ENCODE measurements at regions not wholly inside any gene's neighbourhood (a gene's known extent, or its start where the extent isn't known, plus 50 kb on each side); places are given as distances from the start of the nearest gene placed in this dataset.

DNA sequence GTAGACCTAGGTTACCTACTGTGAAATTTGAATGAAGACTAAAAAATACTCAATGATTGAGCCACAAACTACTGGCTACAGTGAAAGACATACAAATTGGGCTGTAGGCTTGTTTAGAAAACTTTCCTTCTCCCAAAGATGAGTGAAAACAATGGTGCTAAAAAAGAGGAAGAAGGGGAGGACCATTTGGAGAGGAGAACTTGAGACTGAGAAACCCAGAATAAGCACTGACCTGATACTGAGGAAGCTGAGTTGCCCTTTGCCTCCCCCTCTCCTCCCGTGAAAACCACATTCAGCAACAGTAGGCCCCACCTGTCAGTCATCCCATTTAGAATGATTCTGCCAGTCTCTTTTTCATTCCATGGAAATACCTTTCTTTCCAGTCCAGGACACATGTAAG lies 484.0 kb upstream of the TGFBR2 start:
- DNase-seq = no peak

DNA sequence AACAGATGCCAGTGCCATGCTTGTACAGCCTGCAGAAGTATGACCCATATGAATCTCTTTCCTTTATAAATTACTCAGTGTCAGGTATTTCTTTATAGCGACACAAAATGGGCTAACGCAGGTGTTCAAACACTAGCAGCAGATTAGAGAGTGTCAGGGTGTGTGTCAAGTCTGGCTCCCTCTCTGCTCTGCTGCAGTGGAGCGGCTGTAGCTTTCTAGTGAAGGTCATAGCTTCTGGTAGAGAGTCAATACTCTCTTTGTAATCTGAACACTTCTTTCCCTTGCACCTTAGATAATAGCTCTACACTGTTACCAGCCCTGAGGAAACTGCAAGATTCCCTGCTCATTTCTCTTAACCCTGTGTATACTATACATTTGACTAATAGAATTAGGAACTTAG lies 483.2 kb upstream of the TGFBR2 start:
- no peak for DNase-seq

DNA sequence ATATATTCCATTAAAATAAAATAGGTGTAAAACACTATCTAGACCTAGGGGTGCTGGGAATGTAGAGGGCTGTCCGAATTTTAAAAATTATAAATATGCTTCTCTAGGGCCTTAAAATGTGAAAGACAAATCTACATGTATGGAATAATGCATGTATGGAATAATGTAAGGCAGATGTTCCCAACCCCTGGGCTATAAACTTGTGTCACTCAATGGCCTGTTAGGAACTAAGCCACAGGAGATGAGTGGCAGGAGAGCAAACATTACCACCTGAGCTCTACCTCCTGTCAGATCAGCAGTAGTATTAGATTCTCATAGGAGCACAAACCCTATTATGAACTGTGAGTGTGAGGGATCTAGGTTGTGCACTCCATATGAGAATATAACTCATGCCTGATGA lies 482.6 kb upstream of the TGFBR2 start:
- no peak for DNase-seq

DNA sequence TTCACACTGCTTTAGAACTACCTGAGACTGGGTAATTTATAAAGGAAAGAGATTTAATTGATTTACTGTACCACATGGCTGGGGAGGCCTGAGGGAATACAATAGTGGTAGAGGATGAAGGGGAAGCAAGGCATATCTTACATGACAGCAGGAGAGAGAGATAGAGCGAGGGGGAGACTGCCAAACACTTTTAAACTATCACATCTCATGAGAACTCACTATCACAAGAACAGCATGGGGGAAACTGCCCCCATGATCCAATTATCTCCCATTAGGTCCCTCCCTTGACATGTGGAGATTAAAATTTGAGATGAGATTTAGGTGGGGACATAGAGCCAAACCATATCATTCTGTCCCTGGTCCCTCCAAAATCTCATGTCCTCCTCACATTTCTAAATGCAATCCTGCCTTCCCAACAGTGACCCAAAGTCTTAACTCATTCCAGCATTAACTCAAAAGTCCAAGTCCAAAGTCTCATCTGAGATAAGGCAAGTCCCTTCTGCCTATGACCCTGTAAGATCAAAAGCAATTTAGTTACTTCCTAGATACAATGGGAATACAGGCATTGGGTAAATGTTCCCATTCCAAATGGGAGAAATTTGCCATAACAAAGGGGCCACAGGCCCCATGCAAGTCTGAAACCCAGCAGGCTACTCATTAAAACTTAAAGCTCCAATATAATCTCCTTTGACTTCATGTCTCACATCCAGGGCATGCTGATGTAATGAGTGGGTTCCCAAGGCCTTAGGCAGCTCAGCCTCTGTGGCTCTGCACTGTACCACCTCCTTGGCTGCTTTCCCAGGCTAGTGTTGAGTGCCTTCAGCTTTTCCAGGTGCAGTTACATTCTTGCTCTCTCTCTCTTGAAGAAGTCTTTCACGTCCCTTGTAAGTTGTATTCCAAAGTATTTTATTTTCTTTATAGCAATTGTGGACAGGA lies 481.7 kb upstream of the TGFBR2 start:
- DNase-seq = no peak

DNA sequence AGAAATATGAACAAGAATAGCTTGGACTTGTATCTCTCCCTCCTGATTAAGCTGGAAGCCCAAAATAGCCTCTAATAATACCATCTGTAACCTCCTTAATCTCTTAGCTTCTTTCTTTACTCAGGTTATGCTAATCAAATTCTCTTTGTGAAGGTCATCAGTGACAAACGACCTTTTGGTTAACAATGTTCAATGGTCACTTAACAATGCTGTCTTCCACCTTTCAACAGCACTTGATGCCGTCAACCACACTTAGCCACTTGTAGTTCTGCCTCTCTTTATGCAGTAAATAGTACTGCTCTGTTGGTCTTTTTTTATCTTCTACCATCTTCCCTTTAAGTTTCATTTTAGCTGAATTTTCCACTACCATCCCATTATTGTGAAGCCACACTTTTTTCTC lies 476.6 kb upstream of the TGFBR2 start:
- no peak for DNase-seq

DNA sequence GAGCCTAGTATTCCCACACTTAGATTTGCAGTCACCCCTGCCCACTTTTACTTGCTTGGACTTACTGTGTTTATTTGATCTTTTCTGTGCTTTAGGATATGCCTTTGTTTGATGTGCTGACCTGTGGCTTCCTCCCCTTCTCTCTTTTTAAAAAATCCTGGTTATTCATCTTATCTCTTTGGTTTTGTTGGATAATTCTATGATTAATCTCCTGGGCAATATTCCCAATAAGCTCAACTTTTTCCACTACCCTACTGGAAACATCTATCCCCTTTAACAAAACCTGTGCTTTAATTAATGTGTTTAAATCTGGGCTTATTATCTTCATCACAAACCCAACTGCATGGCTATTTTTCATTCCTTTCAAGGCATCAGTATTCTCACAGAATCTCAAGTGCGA lies 476.0 kb upstream of the TGFBR2 start:
- no peak for DNase-seq

DNA sequence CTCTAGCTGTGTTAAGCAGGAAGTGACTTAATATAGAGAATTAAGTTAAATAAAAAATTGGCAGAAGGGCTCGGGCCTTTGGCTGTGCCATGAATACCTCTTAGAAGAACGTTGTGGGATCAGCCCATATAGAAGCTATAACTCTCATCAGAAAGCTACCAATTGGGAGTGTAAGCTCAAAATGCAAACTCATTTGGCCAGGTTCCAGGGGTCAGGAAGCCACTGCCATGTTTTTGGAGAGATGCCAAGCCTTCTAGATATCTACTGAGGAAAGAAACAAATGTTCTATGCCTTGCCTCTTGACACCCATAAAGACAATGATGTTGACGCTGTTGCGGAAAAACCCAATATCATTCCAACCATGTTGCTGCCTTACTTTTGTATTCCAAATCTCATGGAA lies 475.2 kb upstream of the TGFBR2 start:
- DNase-seq = no peak

DNA sequence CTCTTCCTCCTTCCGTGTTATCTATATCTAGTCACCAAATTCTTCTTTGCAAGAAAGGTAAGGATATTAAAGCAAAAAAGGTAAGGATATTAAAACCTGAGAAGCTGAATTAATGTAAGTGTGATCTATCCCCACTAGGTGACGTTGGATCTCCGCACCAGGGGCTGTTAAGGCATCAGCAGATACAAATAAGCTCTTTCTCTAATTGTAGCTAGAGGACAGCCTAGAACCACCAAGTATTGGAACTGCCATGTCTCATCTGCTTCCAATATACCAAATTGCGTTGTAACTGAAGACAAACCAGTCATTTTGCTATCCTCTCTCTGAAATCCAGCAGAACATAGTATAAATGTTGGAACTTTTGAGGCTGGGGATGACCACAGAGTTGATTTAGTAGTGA lies 471.2 kb upstream of the TGFBR2 start:
- DNase-seq = no peak

DNA sequence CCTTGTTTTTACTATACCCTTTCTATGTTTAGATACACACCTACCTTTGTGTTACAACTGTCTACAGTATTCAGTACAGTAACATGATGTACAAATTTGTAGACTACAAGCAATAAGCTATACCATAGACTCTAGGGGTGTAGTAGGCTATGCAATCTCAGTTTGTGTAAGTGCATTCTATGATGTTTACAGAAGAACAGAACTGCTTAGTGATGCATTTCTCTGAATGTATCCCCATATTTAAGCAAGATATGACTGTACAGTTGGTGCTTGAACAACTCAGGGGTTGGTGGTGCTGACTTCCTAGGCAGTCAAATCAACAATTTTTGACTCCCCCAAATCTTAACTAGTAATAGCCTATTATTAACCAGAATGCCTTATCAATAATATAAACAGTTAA lies 467.1 kb upstream of the TGFBR2 start:
- DNase-seq = no peak

DNA sequence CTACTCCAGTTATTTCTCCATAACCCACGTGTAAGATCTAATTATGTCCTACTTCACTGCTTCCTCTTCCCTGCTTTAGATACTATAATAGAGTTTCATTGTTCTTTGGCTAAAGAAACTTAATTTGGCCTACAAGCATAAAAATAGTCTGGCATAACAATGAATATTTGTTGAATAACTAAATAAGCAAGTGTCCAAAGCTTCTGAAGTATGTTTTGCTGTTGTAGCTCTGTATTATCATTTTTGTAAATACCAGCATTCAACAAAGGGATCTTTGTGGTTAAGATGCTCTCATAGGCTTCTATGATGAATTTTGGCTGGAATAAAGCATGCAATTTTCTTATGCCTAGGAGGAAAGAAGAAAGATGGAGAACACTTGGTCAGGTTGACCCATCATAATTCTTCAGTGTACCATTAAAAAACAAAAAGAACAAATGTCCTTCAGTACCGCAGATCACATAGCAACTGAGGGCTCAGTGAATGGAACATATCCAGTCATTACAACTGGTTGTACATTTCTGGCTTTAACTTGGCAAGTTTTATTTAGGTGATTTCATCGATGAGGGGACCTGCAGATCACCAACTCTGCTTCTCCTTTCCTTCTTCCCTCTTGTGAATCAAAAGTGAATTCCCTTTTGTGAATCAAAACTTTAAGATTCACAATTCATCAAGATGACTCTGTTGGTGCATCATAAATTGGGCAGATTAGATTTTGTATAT lies 465.9 kb upstream of the TGFBR2 start:
- DNase-seq = no peak

DNA sequence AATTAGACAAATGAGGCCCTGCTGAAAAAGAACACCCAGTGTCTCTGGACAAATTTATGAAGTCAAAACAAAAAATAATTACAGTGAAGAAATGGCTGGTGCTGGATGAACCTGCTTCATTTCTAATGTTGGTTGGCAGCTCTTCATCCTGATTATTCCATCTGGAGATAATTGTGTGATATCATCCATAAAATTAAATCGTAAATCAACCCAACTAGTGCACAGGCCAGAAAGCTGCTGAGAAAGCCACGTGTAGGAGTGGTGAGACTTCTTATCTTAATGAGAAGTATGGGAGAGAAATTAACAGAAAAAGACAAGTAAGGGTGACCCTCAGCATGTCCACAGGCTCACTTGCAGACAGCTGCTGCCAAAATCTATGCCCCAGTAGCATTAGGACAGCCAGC lies 465.2 kb upstream of the TGFBR2 start:
- DNase-seq = no peak

DNA sequence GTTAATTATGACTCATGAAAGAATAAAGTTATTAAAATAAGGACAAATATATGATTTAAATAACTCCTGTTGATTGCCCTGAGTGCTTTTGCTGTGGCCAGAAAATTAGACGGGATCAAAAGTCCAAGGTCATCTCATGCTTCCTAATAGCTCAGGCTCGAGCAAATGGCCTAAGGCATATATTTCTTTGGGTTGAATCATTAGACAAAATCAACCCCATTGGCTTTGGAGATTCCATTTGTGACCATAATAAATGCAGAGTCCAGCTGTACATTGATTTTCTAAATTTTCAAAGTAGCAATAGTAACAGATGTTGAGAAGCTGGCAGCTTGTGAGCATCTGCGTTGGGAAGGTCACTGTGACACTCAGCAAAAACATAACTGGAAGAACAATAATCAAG lies 464.5 kb upstream of the TGFBR2 start:
- DNase-seq = no peak

DNA sequence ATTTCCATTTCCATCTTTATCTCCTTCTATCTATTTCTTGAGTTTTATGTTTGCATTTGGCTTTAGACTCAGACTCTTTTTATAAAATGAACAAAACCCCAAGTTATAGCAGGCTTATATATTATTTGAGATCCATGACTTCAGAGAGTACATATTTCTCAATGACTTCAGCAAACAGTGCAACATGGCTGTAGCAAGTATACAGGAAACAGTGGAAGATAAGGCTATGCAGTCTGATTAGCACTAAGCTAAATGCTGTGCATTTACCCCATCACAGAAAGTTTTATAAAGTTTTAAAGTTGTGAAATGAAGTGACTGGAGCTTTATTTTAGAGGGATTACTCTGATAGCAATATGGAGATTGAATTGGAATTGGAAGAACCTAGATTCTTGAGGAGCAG lies 463.5 kb upstream of the TGFBR2 start:
- no peak for DNase-seq

DNA sequence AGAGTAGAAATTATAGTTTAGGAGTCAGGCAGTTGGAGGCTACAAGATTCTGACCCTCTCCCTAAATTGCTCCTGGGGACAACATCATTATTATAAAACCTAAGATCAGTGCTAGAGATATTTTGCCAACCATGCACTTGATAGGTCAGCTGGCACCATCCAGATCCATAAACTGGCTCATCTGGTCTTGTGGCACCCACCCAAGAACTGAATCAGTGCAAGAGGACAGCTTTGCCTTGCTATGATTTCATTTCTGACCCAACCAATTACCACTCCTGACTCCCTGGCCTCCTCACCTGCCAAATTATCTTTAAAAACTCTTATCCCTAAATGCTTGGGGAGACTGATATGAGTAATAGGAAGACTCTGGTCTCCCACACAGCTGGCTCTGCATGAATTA lies 461.1 kb upstream of the TGFBR2 start:
- no peak for DNase-seq

DNA sequence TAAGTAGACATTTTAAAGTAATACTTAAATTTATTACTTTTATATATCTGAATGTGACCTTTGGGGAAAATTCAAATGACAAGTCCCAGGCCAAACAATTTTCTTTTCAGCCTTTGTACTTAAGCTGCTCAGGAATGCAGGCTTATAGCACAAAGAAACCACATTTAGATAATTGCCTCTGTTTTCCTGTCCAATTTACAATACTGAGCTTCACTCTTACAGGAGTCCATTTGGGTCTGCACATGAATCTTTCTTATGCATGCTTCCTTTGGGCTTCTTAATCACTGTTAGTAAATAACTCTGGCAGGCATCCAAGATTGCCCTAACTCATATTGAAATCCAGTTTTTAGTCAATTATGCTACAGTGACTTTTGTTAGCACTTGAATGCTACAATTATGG lies 459.4 kb upstream of the TGFBR2 start:
- DNase-seq = no peak

DNA sequence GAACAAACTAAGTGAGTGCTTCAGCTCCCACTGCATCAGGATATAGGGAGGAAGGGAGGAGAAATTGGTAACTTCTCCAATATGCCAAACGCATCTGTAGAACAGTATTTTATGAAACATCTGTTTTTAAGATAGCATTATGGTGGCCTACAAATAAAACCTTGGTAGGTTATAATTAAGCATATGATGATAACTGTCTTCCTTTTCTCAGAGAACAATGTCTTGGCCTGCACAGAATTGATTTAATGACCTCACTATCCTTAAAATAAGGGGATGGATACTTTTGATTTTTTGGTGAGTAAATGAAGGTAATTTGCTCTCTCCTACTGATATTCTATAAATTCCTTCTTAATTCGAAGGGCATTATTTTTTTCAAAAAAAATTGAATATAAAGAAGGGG lies 451.5 kb upstream of the TGFBR2 start:
- no peak for DNase-seq

DNA sequence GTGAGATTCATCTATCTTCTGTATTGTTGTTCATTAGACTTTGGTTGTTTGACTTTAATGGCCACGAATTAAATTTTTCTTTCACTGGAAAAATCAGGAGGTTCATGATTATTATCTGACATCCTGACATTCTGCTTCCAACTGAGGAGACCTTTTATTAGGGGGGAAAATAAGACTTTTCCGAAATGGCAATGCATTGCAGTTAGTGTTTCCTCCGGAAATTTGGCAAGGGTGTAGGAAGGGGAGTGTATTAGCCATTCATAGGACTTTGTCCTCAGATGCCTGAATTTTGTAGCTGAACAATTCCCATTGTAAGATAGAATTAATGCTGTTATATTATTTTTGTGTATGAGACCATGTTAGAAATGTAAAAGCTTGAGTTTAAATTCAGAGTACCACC lies 450.6 kb upstream of the TGFBR2 start:
- DNase-seq = no peak

DNA sequence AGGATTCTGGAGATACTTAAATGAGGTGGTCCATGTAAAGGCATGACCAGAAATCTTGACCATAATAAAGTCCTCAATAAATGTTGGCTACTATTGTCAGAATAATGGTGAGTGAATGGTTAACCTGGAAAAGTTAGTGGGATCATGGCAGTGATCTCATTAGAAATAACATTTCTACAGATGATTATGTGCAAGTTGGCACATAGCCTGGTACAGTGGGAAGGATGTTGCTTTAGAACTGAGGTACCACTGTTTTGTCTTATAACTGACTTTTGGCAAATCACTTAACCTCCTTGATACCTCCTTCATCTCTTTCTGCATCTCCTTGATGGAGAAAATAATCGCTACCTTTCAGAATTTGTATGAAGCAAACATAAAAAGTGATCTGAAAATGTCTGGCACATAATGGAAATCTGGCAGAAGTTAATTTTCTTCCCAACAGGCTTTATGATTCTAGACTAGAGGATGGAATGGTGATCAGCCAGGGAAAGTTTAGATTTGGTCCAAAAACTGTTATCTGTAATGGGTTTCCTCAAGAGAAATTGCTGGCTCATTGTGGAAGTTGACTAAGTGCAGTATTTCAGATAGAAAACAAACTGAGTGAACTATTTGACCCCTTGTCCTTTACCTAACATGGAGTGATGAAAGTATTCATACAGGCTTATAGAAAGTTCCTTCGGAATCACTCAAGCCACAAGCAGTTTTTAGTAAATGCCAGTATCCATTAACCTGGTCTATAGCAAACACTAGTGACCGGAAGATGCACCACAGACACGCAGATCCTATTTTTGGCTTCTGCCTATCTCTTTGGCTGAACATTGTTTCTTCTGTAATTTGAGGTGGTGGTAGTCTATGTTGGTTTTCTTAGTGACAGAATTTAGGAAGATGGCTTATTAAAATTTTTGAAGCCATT lies 449.6 kb upstream of the TGFBR2 start:
- DNase-seq = no peak

DNA sequence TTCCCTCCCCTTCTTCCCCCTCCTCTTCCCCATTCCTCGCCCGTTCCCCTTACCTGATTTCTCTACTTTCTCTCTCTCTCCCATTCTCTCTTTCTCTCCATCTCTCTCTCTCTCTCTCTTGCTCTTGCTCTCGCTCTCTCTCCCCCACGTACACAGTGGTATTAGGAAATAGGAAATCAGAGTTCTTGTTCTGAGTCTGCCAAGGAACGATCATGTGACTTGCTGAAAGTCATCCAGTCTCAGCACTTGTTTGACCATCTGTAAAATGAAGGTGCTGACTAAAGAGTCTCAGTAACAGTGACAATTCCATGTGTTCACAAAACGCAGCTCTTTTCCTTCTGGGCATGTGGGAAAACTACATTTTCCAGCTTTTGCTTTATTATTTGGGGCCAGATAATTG lies 445.0 kb upstream of the TGFBR2 start:
- no peak for DNase-seq

DNA sequence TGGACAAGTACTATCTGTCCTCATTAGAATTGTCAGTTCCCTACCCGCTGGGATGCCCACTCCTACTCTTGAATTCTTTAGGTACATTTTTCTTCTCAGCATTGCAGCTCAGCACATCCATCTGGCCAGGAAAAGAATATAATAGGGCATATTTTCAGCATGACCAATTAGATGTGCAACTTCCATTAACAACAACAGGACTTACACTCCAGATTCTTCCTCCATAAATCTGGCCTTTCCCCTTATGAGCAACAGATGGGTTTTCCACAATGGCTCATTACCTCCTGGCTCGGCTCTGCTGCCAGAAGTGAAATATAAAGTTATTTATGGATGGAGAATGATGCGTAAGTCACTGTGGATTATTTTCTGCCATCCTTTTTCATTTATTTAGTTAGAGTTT lies 443.8 kb upstream of the TGFBR2 start:
- DNase-seq = no peak

DNA sequence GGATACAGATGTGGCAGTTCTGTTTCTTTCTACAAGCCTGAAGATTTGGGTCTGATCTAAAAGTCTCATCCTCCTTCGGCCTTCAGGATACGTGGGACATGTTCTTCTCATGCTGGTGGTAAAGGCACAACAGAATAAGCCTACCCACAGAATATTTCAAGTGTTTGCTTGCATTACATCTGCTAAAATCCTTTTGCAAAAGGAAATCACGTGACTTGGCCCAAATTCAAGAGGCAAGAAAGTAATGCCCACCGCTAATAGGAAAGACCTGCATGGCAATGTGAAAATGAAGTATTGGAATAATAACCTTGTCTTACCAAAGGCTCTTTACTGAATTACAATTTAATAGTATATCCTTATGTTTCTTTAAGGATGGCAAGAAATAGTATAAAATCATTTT lies 439.9 kb upstream of the TGFBR2 start:
- DNase-seq = no peak

DNA sequence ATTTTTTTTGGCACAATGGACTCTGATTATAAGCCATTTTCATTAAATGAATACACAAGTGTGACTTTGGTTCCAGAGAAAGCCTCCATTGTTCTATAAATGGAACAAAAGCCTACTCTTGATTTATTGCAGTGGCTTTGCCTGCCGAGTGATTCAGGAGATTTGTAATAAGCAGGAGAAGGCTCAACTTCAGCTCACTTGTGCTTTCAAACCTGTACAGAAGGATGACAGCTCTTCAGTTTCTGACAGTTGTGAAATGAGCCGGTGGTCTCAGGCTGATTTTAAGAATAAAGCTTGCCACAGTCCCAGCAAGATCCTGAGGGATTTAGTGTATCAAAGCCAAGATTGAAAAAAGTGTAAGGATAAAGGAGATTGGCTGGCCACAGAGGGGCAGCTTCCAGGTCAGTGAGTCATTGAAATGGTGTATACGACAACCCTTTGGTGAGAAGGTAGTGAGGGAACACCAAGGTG lies 438.8 kb upstream of the TGFBR2 start:
- no peak for DNase-seq

DNA sequence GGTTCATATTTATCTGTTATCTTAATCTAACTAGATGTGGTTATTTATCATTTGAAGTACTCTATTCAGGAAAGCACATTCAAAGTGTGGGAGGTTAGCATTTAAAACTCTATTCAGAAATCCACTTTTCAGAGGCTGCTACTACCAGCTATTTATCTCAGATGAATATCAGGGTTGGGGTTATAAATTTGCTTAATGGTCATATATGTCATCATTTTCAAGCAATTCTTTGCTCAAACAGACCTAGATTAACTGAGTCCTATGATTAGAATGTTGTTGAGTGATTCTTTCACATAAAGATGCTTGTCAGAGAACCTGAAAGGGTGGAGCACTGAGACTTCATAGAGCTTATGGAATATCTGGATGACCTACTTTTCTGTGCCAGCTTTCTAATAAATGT lies 436.9 kb upstream of the TGFBR2 start:
- DNase-seq = no peak
